K562 (cell line): ENCODE measurements at regions not wholly inside any gene's neighbourhood (a gene's known extent, or its start where the extent isn't known, plus 50 kb on each side); places are given as distances from the start of the nearest gene placed in this dataset.

Experiments used
- ATAC-seq: fragments of 200-7000 bp; cut with Tn5 transposase; 3 replicates; pipeline ENCODE4 v1.9.1; 2020; ENCODE audit warnings: moderate library complexity
- BruUV-seq: library from RNA; stranded (reverse); fragments of 400-500 nt; replicated peaks from 2 replicates; lab custom pipeline; 2021; lab: Mats Ljungman, UMichigan
- CTCF ChIA-PET: fragments of 300-600 bp; formaldehyde crosslinking; extraction: SDS; loops from one replicate; lab custom pipeline; 2021; ENCODE audit warnings: low intra/inter-chr PET ratio; lab: Yijun Ruan, JAX
- POLR2A ChIA-PET: fragments of 300-600, 350-650 bp; sonication (Branson Sonifier 250); formaldehyde crosslinking; extraction: SDS; loops from one replicate; lab custom pipeline; 2021; ENCODE audit warnings: antibody characterized with exemption, inconsistent platforms; lab: Yijun Ruan, JAX
- DNase-seq, 4 experiments: peaks; one replicate each; pipeline versions ENCODE4 v3.0.0 to v3.0.0-alpha.2; 2011 to 2018; ENCODE audit warnings: low spot score in 3 of 4, mixed read lengths in 3 of 4; ENCODE audit errors: extremely low read depth in 1 of 4
- FAIRE-seq: peaks from 2 replicates; lab custom pipeline; 2011; peaks lifted over from hg19 to GRCh38; lab: Jason Lieb, UNC
- H2AFZ ChIP-seq: 2 replicates; pipeline ENCODE4 v1.6.0; 2011; ENCODE audit warnings: low read depth, low read length, control low read depth, inconsistent platforms
- H3K27ac ChIP-seq: fragments of 200-600 bp; 3 replicates; pipeline ENCODE4 v1.8.0; 2011; ENCODE audit warnings: low read depth, mild to moderate bottlenecking, control low read depth, inconsistent platforms, low read length, moderate library complexity, mixed read lengths; ENCODE audit errors: extremely low read depth
- H3K27me3 ChIP-seq, 2 experiments: fragments of 300-600 bp in 1 of 2; 2 replicates in 1 of 2; 3 replicates in 1 of 2; pipeline versions ENCODE4 v1.6.0 to v1.8.0; 2011; ENCODE audit warnings: inconsistent platforms in 2 of 2, low read length in 2 of 2, mild to moderate bottlenecking in 1 of 2, mixed read lengths in 1 of 2, moderate library complexity in 1 of 2; ENCODE audit not compliant: control insufficient read depth in 2 of 2, insufficient read depth in 2 of 2
- H3K36me3 ChIP-seq: fragments of 300-600 bp; 3 replicates; pipeline ENCODE4 v1.8.0; 2011; ENCODE audit warnings: mild to moderate bottlenecking, low read length, inconsistent platforms; ENCODE audit not compliant: control insufficient read depth, insufficient read depth
- H3K4me1 ChIP-seq, 2 experiments: fragments of 200-600 bp in 1 of 2; replicated peaks in 1 of 2; 2 replicates in 1 of 2; 3 replicates in 1 of 2; pipeline versions ENCODE4 v1.5.1 to v1.8.0; 2011; ENCODE audit warnings: inconsistent platforms in 2 of 2, low read length in 2 of 2, mild to moderate bottlenecking in 1 of 2, mixed read lengths in 1 of 2, moderate library complexity in 1 of 2; ENCODE audit not compliant: control insufficient read depth in 2 of 2, insufficient read depth in 2 of 2
- H3K4me2 ChIP-seq: 2 replicates; pipeline ENCODE4 v1.6.1; 2011; ENCODE audit warnings: low read length, control low read depth, inconsistent platforms, mixed read lengths; ENCODE audit not compliant: insufficient read depth
- H3K4me3 ChIP-seq: fragments of 200-600 bp; sonication (generic), shearing (Covaris generic); 2 replicates; pipeline ENCODE4 v1.5.1; 2016; ENCODE audit warnings: control low read depth, inconsistent platforms
- H3K79me2 ChIP-seq: fragments of 200-600 bp; 3 replicates; pipeline ENCODE4 v1.8.0; 2011; ENCODE audit warnings: low read length, inconsistent platforms; ENCODE audit not compliant: control insufficient read depth, insufficient read depth
- H3K9ac ChIP-seq, 2 experiments: 2 replicates each; pipeline versions ENCODE4 v1.6.0 to v1.6.1; 2011; ENCODE audit warnings: low read depth in 2 of 2, low read length in 2 of 2, control low read depth in 1 of 2, inconsistent platforms in 1 of 2, mild to moderate bottlenecking in 1 of 2, mixed read lengths in 1 of 2; ENCODE audit not compliant: insufficient read depth in 1 of 2
- H3K9me1 ChIP-seq: one replicate; pipeline ENCODE4 v1.6.0; 2011; ENCODE audit warnings: inconsistent platforms, mild to moderate bottlenecking, low read length, moderate library complexity; ENCODE audit not compliant: control insufficient read depth, insufficient read depth
- H3K9me3 ChIP-seq: replicated peaks from 2 replicates; pipeline ENCODE4 v1.5.1; 2011; ENCODE audit warnings: low read depth, low read length, inconsistent platforms; ENCODE audit not compliant: control insufficient read depth, insufficient read depth
- H4K20me1 ChIP-seq: replicated peaks from 2 replicates; pipeline ENCODE4 v1.6.1; 2011; ENCODE audit warnings: low read length, inconsistent platforms, mixed read lengths; ENCODE audit not compliant: control insufficient read depth, insufficient read depth
- HEY1 ChIP-seq: fragments of 250-450 bp; sonication (Bioruptor Pico); IDR thresholded peaks from 2 replicates; pipeline ENCODE4 v1.5.0; 2020; ENCODE audit warnings: mild to moderate bottlenecking, moderate library complexity, borderline replicate concordance
- RBFOX2 ChIP-seq: fragments of 200-400 bp; formaldehyde crosslinking; IDR thresholded peaks from 2 replicates; pipeline ENCODE4 v1.6.1; 2017; ENCODE audit warnings: low read depth, mild to moderate bottlenecking, low read length, moderate library complexity
- SOX6 ChIP-seq: fragments of 450-650 bp; IDR thresholded peaks from 2 replicates; pipeline ENCODE4 v1.6.1; 2014; ENCODE audit warnings: mild to moderate bottlenecking
- TARDBP ChIP-seq: fragments of 450-650 bp; IDR thresholded peaks from 2 replicates; pipeline ENCODE4 v1.6.1; 2016
- TCF3 ChIP-seq: sonication (generic); formaldehyde crosslinking; IDR thresholded peaks from 2 replicates; pipeline ENCODE4 v1.4.0; 2020; ENCODE audit warnings: mild to moderate bottlenecking, missing genetic modification reagents
- WGBS: fragments of 100-300 bp; shearing (Covaris generic); methylation state at CpG from one replicate; pipeline ENCODE4 v1.1.6; 2016; ENCODE audit warnings: low coverage, mixed read lengths; ENCODE audit not compliant: insufficient coverage; ENCODE audit errors: missing lambda C conversion rate; 5-methylcytosine and 5-hydroxymethylcytosine counted together
- in situ Hi-C: fragments of 300-500 bp; cut with MboI; formaldehyde crosslinking; loops from 4 replicates; pipeline ENCODE4 v1.15.0; 2018; ENCODE audit warnings: inconsistent platforms, mixed read lengths
- intact Hi-C: fragments of 100-400 bp; cut with micrococcal nuclease; formaldehyde crosslinking; loops from 2 replicates; pipeline ENCODE4 v1.14.2; 2022

- Histone ChIP-seq H3K79me2 (no peaks in the 10 kb centered on the region), H3K27me3 (peaks cover 11 to 22% of the 10 kb centered on the region in 2 experiments), H3K4me3 (no peak overlapping the region), H3K9me3 (no peaks in the 10 kb centered on the region), H3K27ac (no peak overlapping the region), H3K4me1 (peaks cover 0 to 4% of the 10 kb centered on the region in 2 experiments; a peak in 2 of 5 replicates), H3K9ac (no peak overlapping the region), H3K9me1 (no peaks in the 10 kb centered on the region), H4K20me1 (no peaks in the 10 kb centered on the region), H3K36me3 (no peaks in the 10 kb centered on the region), H3K4me2 (no peak overlapping the region), H2AFZ (no peak overlapping the region)
- intact Hi-C loops (no loop called here), in situ Hi-C loops (no loop called here)
- BruUV-seq, result no TSS peak
- under 1% methylated on average over 24 of the region's 34 CpGs for WGBS
- no peak for TF ChIP-seq SOX6
- no peak for TF ChIP-seq RBFOX2
- no peak for TF ChIP-seq HEY1 (CRISPR knock-in tag)
- ChIA-PET POLR2A (no interaction called here), CTCF (no interaction called here)
- FAIRE-seq, result no peak
- no peak for DNase-seq
- ATAC-seq, result no peak; the same call in 2 of the 3 replicates
Measured at GRCh38 chr15:83378921-83379578, 68.1 kb upstream of the SH3GL3 start.

DNA sequence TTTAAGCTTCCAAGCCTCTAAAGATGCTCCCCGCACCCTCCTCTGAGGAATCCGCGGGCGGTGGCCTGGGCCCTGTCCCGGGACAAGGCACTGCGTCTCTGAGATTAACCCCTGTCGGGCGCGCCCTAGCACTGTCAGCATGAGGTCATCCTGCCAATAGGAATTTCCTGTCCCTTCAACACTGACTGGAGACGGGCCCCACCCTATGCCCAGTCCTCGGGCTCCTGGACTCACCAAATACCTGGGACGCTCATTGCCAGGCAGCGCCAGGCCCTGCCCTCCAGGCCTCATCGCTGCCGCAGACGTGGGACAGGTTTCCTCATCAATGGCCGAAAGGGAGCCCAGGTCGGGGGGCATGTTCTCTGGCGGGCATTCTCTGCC, 67.6 kb upstream of the SH3GL3 start:
- Histone ChIP-seq H3K27ac (no peak overlapping the region), H3K4me2 (no peak overlapping the region), H3K36me3 (no peaks in the 10 kb centered on the region), H3K9me1 (no peaks in the 10 kb centered on the region), H3K27me3 (peaks cover 9 to 22% of the 10 kb centered on the region in 2 experiments), H2AFZ (no peak overlapping the region), H3K9ac (no peak overlapping the region), H4K20me1 (no peaks in the 10 kb centered on the region), H3K79me2 (no peaks in the 10 kb centered on the region), H3K4me3 (no peak overlapping the region), H3K4me1 (peaks cover 0 to 4% of the 10 kb centered on the region in 2 experiments; a peak in 2 of 5 replicates), H3K9me3 (no peaks in the 10 kb centered on the region)
- WGBS, result 2% methylated on average over 16 of the region's 19 CpGs
- POLR2A ChIA-PET, result no interaction called here
- DNase-seq, result no peak
- no peak; the same call in 2 of the 3 replicates for ATAC-seq
- no peak for FAIRE-seq
- BruUV-seq, result no TSS peak
- TF ChIP-seq TARDBP, result 0 out of 2 replicates have a peak, but pooled peaks have one; percentile 26
- no peak for TF ChIP-seq TCF3 (CRISPR knock-in tag)
- intact Hi-C loops, result no loop called here
- in situ Hi-C loops, result no loop called here
- CTCF ChIA-PET, result no interaction called here
